ENCODE measurements at regions not wholly inside any gene's neighbourhood (a gene's known extent, or its start where the extent isn't known, plus 50 kb on each side); places are given as distances from the start of the nearest gene placed in this dataset.

GRCh38 chr4:170990989-170991589, 822.1 kb upstream of the GALNTL6 start:
- DNase-seq (no peak), ATAC-seq (peak in 3 of 4 donors; percentile 28 to 47 (median 35))
- Histone ChIP-seq H3K4me3 (no peak overlapping the region), H3K36me3 (no peaks in the 10 kb centered on the region), H3K27ac (no peak overlapping the region), H3K9me3 (no peaks in the 10 kb centered on the region), H3K4me1 (no peaks in the 10 kb centered on the region), H3K27me3 (no peaks in the 10 kb centered on the region)
- TF ChIP-seq POLR2A (IDR thresholded peaks at IDR 0.05), result no peak
- TF ChIP-seq CTCF (IDR thresholded peaks at IDR 0.05), result peak; percentile 14 to 27 (median 18)
- WGBS (ENCODE audit: insufficient coverage, low coverage, low lambda C conversion rate, missing lambda C conversion rate), result 21% methylated on average over 6 of the region's 8 CpGs
- intact Hi-C loops (cut with DNase I), result no loop called here

GRCh38 chr4:170988446-170988845, 824.8 kb upstream of the GALNTL6 start:
- ATAC-seq, result no peak
- WGBS (ENCODE audit: insufficient coverage, low coverage, low lambda C conversion rate, missing lambda C conversion rate), result 50% methylated on average over 1 of the region's 1 CpG
- intact Hi-C loops (cut with DNase I), result no loop called here

GRCh38 chr4:170979736-170980135, 833.5 kb upstream of the GALNTL6 start:
- Histone ChIP-seq H3K9me3 (no peaks in the 10 kb centered on the region), H3K27ac (no peak overlapping the region), H3K27me3 (no peaks in the 10 kb centered on the region), H3K4me1 (no peaks in the 10 kb centered on the region), H3K4me3 (no peak overlapping the region), H3K36me3 (no peaks in the 10 kb centered on the region)
- intact Hi-C loops (cut with DNase I), result no loop called here
- ATAC-seq, result no peak
- TF ChIP-seq CTCF (IDR thresholded peaks at IDR 0.05) (no peak), POLR2A (IDR thresholded peaks at IDR 0.05) (no peak)
- DNase-seq, result no peak
- WGBS (ENCODE audit: insufficient coverage, low coverage, low lambda C conversion rate, missing lambda C conversion rate), result 80% methylated on average over 1 of the region's 6 CpGs

More at GRCh38 chr4:170988446-170988845, 824.8 kb upstream of the GALNTL6 start:
- H3K4me1 ChIP-seq, result no peaks in the 10 kb centered on the region
- no peak for TF ChIP-seq CTCF (IDR thresholded peaks at IDR 0.05)
- TF ChIP-seq POLR2A (IDR thresholded peaks at IDR 0.05), result no peak
- no peaks in the 10 kb centered on the region for H3K9me3 ChIP-seq
- no peaks in the 10 kb centered on the region for H3K27me3 ChIP-seq
- DNase-seq, result no peak
- H3K4me3 ChIP-seq, result no peak overlapping the region
- H3K27ac ChIP-seq, result no peak overlapping the region
- no peaks in the 10 kb centered on the region for H3K36me3 ChIP-seq

- TF ChIP-seq POLR2A (IDR thresholded peaks at IDR 0.05), result no peak
- TF ChIP-seq CTCF (IDR thresholded peaks at IDR 0.05), result no peak
- intact Hi-C loops (cut with DNase I), result no loop called here
- no peaks in the 10 kb centered on the region for H3K27me3 ChIP-seq
- DNase-seq (no peak), ATAC-seq (no peak)
- no peaks in the 10 kb centered on the region for H3K9me3 ChIP-seq
- no peaks in the 10 kb centered on the region for H3K36me3 ChIP-seq
- no peak overlapping the region for H3K27ac ChIP-seq
- 67% methylated on average over 3 of the region's 6 CpGs for WGBS (ENCODE audit: insufficient coverage, low coverage, low lambda C conversion rate, missing lambda C conversion rate)
- H3K4me1 ChIP-seq, result no peaks in the 10 kb centered on the region
- H3K4me3 ChIP-seq, result no peak overlapping the region
Observed at GRCh38 chr4:170978990-170979389, 834.2 kb upstream of the GALNTL6 start.

GRCh38 chr4:170949084-170949483, 859.3 kb upstream of the AADAT start:
- no peaks in the 10 kb centered on the region for H3K27me3 ChIP-seq
- intact Hi-C loops (cut with DNase I), result no loop called here
- no peaks in the 10 kb centered on the region for H3K9me3 ChIP-seq
- H3K36me3 ChIP-seq, result no peaks in the 10 kb centered on the region
- DNase-seq, result no peak
- H3K4me3 ChIP-seq, result no peak overlapping the region
- H3K4me1 ChIP-seq, result no peaks in the 10 kb centered on the region
- WGBS (ENCODE audit: insufficient coverage, low coverage, low lambda C conversion rate, missing lambda C conversion rate), result 45% methylated on average over 3 of the region's 3 CpGs
- no peak for ATAC-seq
- TF ChIP-seq CTCF (IDR thresholded peaks at IDR 0.05) (no peak), POLR2A (IDR thresholded peaks at IDR 0.05) (no peak)
- no peak overlapping the region for H3K27ac ChIP-seq

All from right lobe of liver (tissue), 6 donors.